ENCODE measurements at regions not wholly inside any gene's neighbourhood (a gene's known extent, or its start where the extent isn't known, plus 50 kb on each side); places are given as distances from the start of the nearest gene placed in this dataset.

- H3T11ph ChIP-seq (ENCODE audit: low read length): no peak overlapping the region
- no peaks in the 10 kb centered on the region for H3K27me3 Mint-ChIP-seq (ENCODE audit: low read depth)
- no peak overlapping the region for H4K8ac ChIP-seq (replicated peaks; ENCODE audit: insufficient read length, low read depth, low read length)
- H4K91ac ChIP-seq (ENCODE audit: insufficient read length, low read depth, low read length): no peak overlapping the region
- H3K27me3 ChIP-seq (ENCODE audit: insufficient read depth, low read length): no peaks in the 10 kb centered on the region
- no peaks in the 10 kb centered on the region for H3K9me3 ChIP-seq (ENCODE audit: control insufficient read depth, low read depth, low read length)
- no peaks in the 10 kb centered on the region for H3K4me1 ChIP-seq (ENCODE audit: insufficient read depth, low read length)
- no peaks in the 10 kb centered on the region for H3K23me2 ChIP-seq (ENCODE audit: insufficient read length, low read depth, low read length, poor library complexity, severe bottlenecking)
- H3K36me3 Mint-ChIP-seq (ENCODE audit: insufficient read depth in 1 of 3, low read depth in 3 of 3): peaks cover 0 to 5% (median 2%) of the 10 kb centered on the region in 3 experiments; a peak in 2 of 7 replicates
- no peak overlapping the region for H3K18ac ChIP-seq (ENCODE audit: insufficient read length, low read depth, low read length)
- H3K23ac ChIP-seq (ENCODE audit: insufficient read length, low read depth, low read length): no peak overlapping the region
- no peak overlapping the region for H2BK12ac ChIP-seq (ENCODE audit: insufficient read length, low read depth, low read length)
- no peak overlapping the region for H3K27ac ChIP-seq (ENCODE audit: insufficient read length, low read depth, low read length)
- H2BK5ac ChIP-seq (ENCODE audit: insufficient read length, low read length): no peak overlapping the region
- DNase-seq: no peak
- no peak overlapping the region for H2AK5ac ChIP-seq (ENCODE audit: insufficient read length, low read length)
- no peak overlapping the region for H3K4ac ChIP-seq (ENCODE audit: low read depth, low read length)
- H2BK20ac ChIP-seq (ENCODE audit: low read depth, low read length, poor library complexity, severe bottlenecking): no peak overlapping the region
- H3K4me3 Mint-ChIP-seq: no peak overlapping the region
- H3K9me3 Mint-ChIP-seq: no peaks in the 10 kb centered on the region
- no peak overlapping the region for H2AFZ ChIP-seq (ENCODE audit: low read length)
- TF ChIP-seq CTCF (conservative IDR thresholded peaks at IDR 0.05): no peak
- no peaks in the 10 kb centered on the region for H3K4me1 Mint-ChIP-seq
- no peak overlapping the region for H2BK120ac ChIP-seq (ENCODE audit: low read depth, low read length, poor library complexity, severe bottlenecking)
- H4K20me1 ChIP-seq (ENCODE audit: control insufficient read depth, insufficient read depth, insufficient read length): no peaks in the 10 kb centered on the region
- H3K27ac Mint-ChIP-seq: no peak overlapping the region
- H2BK15ac ChIP-seq (ENCODE audit: low read depth, low read length): no peak overlapping the region
- H3K56ac ChIP-seq (ENCODE audit: insufficient read length, low read depth, low read length): no peak overlapping the region
- H3K79me1 ChIP-seq (ENCODE audit: insufficient read depth, low read depth, low read length, poor library complexity, severe bottlenecking): no peaks in the 10 kb centered on the region
- WGBS (ENCODE audit: extremely low coverage, insufficient read length, low lambda C conversion rate): no CpG with 5 or more reads among the region's 2 CpGs
- no peak overlapping the region for H3K14ac ChIP-seq (ENCODE audit: insufficient read depth, low read length)
- no peak overlapping the region for H3K9ac ChIP-seq (ENCODE audit: extremely low read depth, insufficient read length, low read length)
- H3K4me2 ChIP-seq (ENCODE audit: insufficient read depth, insufficient read length, low read length): no peak overlapping the region
- H3K79me2 ChIP-seq (ENCODE audit: insufficient read depth, low read length): no peaks in the 10 kb centered on the region
- H4K5ac ChIP-seq (ENCODE audit: insufficient read length, low read depth, low read length): no peak overlapping the region
Measured at GRCh38 chr7:124086843-124087242, 54.0 kb upstream of the TMEM229A start.

Data from H9 (cell line).